Neural crest cell (in vitro differentiated cells): ENCODE measurements at regions not wholly inside any gene's neighbourhood (a gene's known extent, or its start where the extent isn't known, plus 50 kb on each side); places are given as distances from the start of the nearest gene placed in this dataset.

Source experiments
- DNase-seq: peaks from one replicate; pipeline ENCODE4 v3.0.0; 2021; ENCODE audit warnings: low read depth, mixed read lengths, low spot score
- H3K27ac Mint-ChIP-seq: one replicate; pipeline ENCODE4 v1.8.0; 2021; ENCODE audit warnings: mild to moderate bottlenecking, mixed read lengths; ENCODE audit not compliant: unreplicated experiment
- H3K27me3 Mint-ChIP-seq: 2 replicates; pipeline ENCODE4 v1.8.0; 2021; ENCODE audit warnings: low read depth, mild to moderate bottlenecking, mixed read lengths
- H3K36me3 Mint-ChIP-seq: 2 replicates; pipeline ENCODE4 v1.8.0; 2021; ENCODE audit warnings: low read depth, mild to moderate bottlenecking, mixed read lengths
- H3K4me1 Mint-ChIP-seq: 2 replicates; pipeline ENCODE4 v1.8.0; 2021; ENCODE audit warnings: mixed read lengths
- H3K4me3 Mint-ChIP-seq: one replicate; pipeline ENCODE4 v1.8.0; 2021; ENCODE audit warnings: mild to moderate bottlenecking, mixed read lengths
- H3K9me3 Mint-ChIP-seq: 2 replicates; pipeline ENCODE4 v1.8.0; 2021; ENCODE audit warnings: mixed read lengths
- CTCF ChIP-seq: fragments of 200-600 bp; sonication (generic); conservative IDR thresholded peaks from 2 replicates; pipeline ENCODE4 v1.5.0; 2021; ENCODE audit warnings: antibody characterized with exemption, mild to moderate bottlenecking

GRCh38 chr2:156817430-156817829 lies 381.3 kb downstream of the GPD2 start:
- Mint-ChIP-seq H3K27ac (no peak overlapping the region), H3K36me3 (no peaks in the 10 kb centered on the region), H3K4me3 (no peak overlapping the region), H3K4me1 (no peaks in the 10 kb centered on the region), H3K27me3 (no peaks in the 10 kb centered on the region), H3K9me3 (peaks cover 6% of the 10 kb centered on the region)
- TF ChIP-seq CTCF = no peak
- DNase-seq = no peak

GRCh38 chr2:156818221-156818620 lies 382.0 kb downstream of the GPD2 start:
- no peak for DNase-seq
- Mint-ChIP-seq H3K36me3 (no peaks in the 10 kb centered on the region), H3K9me3 (peaks cover 6% of the 10 kb centered on the region), H3K4me1 (no peaks in the 10 kb centered on the region), H3K4me3 (no peak overlapping the region), H3K27me3 (no peaks in the 10 kb centered on the region), H3K27ac (no peak overlapping the region)
- no peak for TF ChIP-seq CTCF

- Mint-ChIP-seq H3K4me1 (no peaks in the 10 kb centered on the region), H3K27me3 (no peaks in the 10 kb centered on the region), H3K9me3 (peaks cover 6% of the 10 kb centered on the region), H3K36me3 (no peaks in the 10 kb centered on the region), H3K27ac (no peak overlapping the region), H3K4me3 (no peak overlapping the region)
- DNase-seq = no peak
- no peak for TF ChIP-seq CTCF
Observed at GRCh38 chr2:156818944-156819343, 382.8 kb downstream of the GPD2 start.

- Mint-ChIP-seq H3K4me1 (peaks cover 10% of the 10 kb centered on the region), H3K27ac (no peak overlapping the region), H3K4me3 (no peak overlapping the region), H3K27me3 (no peaks in the 10 kb centered on the region), H3K36me3 (peaks cover 7% of the 10 kb centered on the region), H3K9me3 (peaks cover 9% of the 10 kb centered on the region)
- no peak for DNase-seq
- TF ChIP-seq CTCF = no peak
Observed at GRCh38 chr2:156826341-156826933, 390.3 kb downstream of the GPD2 start.

- no peak for TF ChIP-seq CTCF
- Mint-ChIP-seq H3K27me3 (no peaks in the 10 kb centered on the region), H3K27ac (no peak overlapping the region), H3K4me3 (no peak overlapping the region), H3K9me3 (peaks cover 6% of the 10 kb centered on the region), H3K4me1 (no peaks in the 10 kb centered on the region), H3K36me3 (no peaks in the 10 kb centered on the region)
- DNase-seq = no peak
Observed at GRCh38 chr2:156834431-156834830, 398.3 kb downstream of the GPD2 start.
